ENCODE measurements at regions not wholly inside any gene's neighbourhood (a gene's known extent, or its start where the extent isn't known, plus 50 kb on each side); places are given as distances from the start of the nearest gene placed in this dataset.

DNA sequence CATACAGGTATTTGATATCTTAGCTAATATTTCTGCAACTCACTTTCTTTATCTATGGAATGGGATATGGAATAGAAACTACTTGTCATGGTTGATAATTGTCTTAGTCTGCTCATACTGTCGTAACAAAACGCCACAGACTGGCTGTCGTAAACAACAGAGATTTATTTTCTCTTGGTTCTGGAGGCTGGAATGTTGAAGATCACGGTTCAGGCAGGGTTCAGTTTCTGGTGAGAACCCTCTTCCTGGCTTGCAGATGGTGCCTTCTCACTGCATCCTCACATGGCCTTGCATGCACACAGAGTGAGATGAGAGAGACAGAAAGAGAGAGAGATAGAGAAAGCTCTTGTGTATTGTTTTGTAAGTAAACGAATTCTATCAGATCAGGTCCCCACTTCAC, 332.7 kb upstream of the MAGI2 start:
- intact Hi-C loops (cut with DNase I; ENCODE audit: low total_unique reads) = no loop called here
- DNase-seq = no peak
- H3K4me1 ChIP-seq = no peaks in the 10 kb centered on the region
- TF ChIP-seq CTCF (IDR thresholded peaks at IDR 0.05) = no peak
- no peak for TF ChIP-seq POLR2A (IDR thresholded peaks at IDR 0.05)
- no peak overlapping the region for H3K4me3 ChIP-seq
- H3K36me3 ChIP-seq = no peaks in the 10 kb centered on the region
- H3K27me3 ChIP-seq = no peaks in the 10 kb centered on the region
- no peak overlapping the region for H3K27ac ChIP-seq
- H3K9me3 ChIP-seq = no peaks in the 10 kb centered on the region

DNA sequence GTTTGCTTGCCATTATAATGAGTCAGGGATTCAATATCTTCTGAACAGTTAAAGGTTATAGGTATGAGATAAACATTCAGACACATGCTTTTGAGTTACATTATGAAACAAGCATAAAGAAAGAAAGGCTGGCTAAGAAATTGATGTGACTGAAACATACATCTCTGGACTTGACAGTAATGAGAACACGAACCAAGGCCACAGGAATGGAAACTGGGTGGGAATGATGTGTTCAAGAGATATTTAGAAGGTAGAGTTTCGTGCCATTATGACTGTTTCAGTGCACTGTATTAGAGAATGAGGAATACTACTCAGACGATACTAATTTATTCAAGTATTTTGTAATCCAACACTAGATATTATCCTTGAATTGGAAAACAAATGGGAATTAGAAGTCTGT, 332.1 kb upstream of the MAGI2 start:
- H3K27me3 ChIP-seq = no peaks in the 10 kb centered on the region
- TF ChIP-seq CTCF (IDR thresholded peaks at IDR 0.05) (no peak), POLR2A (IDR thresholded peaks at IDR 0.05) (no peak)
- H3K4me3 ChIP-seq = no peak overlapping the region
- H3K27ac ChIP-seq = no peak overlapping the region
- H3K9me3 ChIP-seq = no peaks in the 10 kb centered on the region
- no peaks in the 10 kb centered on the region for H3K4me1 ChIP-seq
- intact Hi-C loops (cut with DNase I; ENCODE audit: low total_unique reads) = no loop called here
- no peak for DNase-seq
- H3K36me3 ChIP-seq = no peaks in the 10 kb centered on the region

DNA sequence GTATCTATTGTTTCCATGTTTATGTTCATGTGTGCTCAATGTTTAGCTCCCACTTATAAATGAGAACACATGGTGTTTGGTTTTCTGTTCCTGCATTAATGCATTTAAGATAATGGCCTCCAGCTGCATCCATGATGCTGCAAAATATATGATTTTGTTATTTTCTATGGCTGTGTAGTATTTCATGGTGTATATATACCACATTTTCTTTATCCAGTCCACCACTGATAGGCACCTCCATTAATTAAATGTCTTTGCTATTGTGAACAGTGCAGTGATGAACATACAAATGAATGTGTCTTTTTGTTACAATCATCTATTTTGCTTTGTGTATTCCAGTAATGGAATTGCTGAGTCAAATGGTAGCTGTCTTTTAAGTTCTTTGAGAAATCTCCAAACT, 329.4 kb upstream of the MAGI2 start:
- H3K4me3 ChIP-seq = no peak overlapping the region
- H3K27me3 ChIP-seq = no peaks in the 10 kb centered on the region
- H3K4me1 ChIP-seq = no peaks in the 10 kb centered on the region
- intact Hi-C loops (cut with DNase I; ENCODE audit: low total_unique reads) = no loop called here
- no peaks in the 10 kb centered on the region for H3K36me3 ChIP-seq
- no peak for DNase-seq
- no peak for TF ChIP-seq POLR2A (IDR thresholded peaks at IDR 0.05)
- no peak for TF ChIP-seq CTCF (IDR thresholded peaks at IDR 0.05)
- no peaks in the 10 kb centered on the region for H3K9me3 ChIP-seq
- H3K27ac ChIP-seq = no peak overlapping the region

GRCh38 chr7:79782256-79782655, 328.8 kb upstream of the MAGI2 start:
- Histone ChIP-seq H3K36me3 (no peaks in the 10 kb centered on the region), H3K4me1 (no peaks in the 10 kb centered on the region), H3K27me3 (no peaks in the 10 kb centered on the region), H3K4me3 (no peak overlapping the region), H3K9me3 (no peaks in the 10 kb centered on the region), H3K27ac (no peak overlapping the region)
- TF ChIP-seq POLR2A (IDR thresholded peaks at IDR 0.05) (no peak), CTCF (IDR thresholded peaks at IDR 0.05) (no peak)
- DNase-seq = no peak
- intact Hi-C loops (cut with DNase I; ENCODE audit: low total_unique reads) = no loop called here

DNA sequence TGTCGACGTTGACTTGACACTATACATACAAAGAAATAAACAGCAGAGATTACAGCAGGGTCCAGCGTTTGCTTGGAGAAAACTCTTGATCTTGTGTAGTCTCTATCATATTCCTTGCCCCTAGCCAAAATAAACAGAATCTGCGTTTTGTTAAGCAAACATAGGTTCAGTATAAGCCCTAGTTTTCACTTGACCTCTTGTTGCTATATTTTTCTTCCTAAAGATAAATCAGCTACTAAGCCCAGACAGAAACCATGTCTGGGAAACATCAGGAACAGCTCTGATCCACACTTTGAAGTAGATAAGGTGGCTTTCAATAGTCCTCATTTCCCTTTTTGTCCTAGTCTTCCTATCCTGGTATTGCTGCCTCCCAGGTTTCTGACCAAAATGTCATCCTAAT, 328.2 kb upstream of the MAGI2 start:
- no peaks in the 10 kb centered on the region for H3K4me1 ChIP-seq
- H3K9me3 ChIP-seq = no peaks in the 10 kb centered on the region
- no peak for DNase-seq
- no peaks in the 10 kb centered on the region for H3K36me3 ChIP-seq
- intact Hi-C loops (cut with DNase I; ENCODE audit: low total_unique reads) = no loop called here
- H3K27ac ChIP-seq = no peak overlapping the region
- TF ChIP-seq POLR2A (IDR thresholded peaks at IDR 0.05) (no peak), CTCF (IDR thresholded peaks at IDR 0.05) (no peak)
- no peaks in the 10 kb centered on the region for H3K27me3 ChIP-seq
- H3K4me3 ChIP-seq = no peak overlapping the region

Measured in uterus (tissue), 3 donors.